SIG-M5 treated with dmso at 0.1 percent for 504 hours (cell line): ENCODE measurements at regions not wholly inside any gene's neighbourhood (a gene's known extent, or its start where the extent isn't known, plus 50 kb on each side); places are given as distances from the start of the nearest gene placed in this dataset.
"Not testable (repeated sequence)": the region's sequence is repeated elsewhere in the genome, so short reads cannot be mapped to it uniquely, and the experiment has no call there.

Experiments used
- DNase-seq: peaks from one replicate; lab custom pipeline; 2025; ENCODE audit not compliant: unreplicated experiment; lab: John Stamatoyannopoulos, UW

DNA sequence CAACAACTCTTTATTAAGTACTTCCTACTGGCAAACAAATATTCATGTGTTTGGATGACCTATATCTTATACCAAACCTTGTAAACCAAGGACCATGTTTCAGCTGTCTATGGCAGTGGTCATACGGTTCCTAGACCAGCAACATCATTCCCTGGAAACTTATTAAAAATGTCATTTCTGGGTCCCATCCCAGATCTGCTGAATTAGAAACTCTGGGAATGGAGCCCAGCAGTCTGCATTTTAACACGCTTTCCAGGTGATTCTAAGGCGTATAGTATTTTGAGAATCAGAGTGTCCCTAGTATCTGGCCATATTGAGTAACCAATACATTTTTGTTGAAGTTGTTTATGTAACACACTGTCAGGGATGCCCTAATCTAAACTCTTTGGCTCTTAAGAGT is 363.4 kb upstream of the LRRC3B start:
- DNase-seq, result no peak

DNA sequence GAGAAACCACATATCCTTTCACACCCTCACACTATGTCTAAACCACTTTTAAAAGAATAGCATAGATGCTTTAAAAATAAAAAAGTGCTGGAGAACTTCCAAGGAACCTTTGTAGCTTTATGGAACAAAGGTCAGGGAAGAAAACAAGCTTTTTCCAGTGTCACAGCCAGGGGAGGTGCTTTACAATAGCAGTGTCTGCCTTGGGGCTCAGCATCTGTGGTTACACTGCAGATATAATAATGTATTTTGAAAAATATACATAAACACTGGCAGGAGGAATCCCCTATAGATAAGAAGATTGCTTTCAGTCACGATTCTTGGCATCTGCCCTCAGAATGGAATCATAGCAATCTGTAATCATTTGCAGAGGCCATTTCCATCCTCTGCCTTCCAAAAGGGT is 362.4 kb upstream of the LRRC3B start:
- no peak for DNase-seq

GRCh38 chr3:26264708-26265107 is 357.9 kb upstream of the LRRC3B start:
- DNase-seq, result no peak

- DNase-seq, result no peak
Measured at GRCh38 chr3:26271848-26272247, 350.7 kb upstream of the LRRC3B start.

DNA sequence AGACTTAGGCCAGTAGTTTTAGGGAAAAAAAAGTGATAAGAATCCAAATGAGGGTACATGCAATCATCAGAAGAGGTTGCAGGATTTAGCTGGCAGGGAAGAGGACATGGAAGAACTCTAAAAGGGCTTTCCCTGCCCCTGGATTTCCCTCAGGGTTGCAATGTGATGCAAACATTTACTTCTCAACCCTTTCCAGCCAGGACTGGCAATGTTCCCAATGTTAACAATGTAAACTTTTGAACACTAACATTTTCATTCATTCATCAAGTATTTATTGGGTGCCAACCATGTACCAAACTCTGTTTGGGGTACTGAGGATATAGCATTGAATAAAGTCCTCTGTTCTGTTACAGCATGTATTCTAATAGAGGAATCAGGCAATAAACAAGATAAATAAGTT is 349.4 kb upstream of the LRRC3B start:
- no peak for DNase-seq

DNA sequence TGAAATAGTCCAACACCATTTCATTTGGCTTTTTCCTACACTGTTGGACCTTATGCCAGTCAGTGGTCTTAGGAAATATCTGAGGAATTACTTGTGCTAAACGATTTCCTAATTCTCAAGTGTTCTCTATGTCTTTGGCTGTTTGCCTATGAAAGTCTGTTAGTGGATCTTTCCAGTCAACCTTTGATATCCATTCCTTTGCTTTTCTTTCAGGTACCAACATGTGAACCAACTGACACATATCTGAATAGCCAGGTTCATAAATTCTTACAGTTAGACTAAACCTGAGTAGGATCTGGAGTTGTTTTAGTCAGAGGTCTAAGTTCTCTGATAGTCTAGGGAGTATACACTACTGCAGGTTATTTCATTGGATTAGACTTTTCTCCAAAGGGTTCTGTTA is 343.5 kb upstream of the LRRC3B start:
- DNase-seq, result no peak

- no peak for DNase-seq
Measured at GRCh38 chr3:26280517-26280916, 342.1 kb upstream of the LRRC3B start.

GRCh38 chr3:26281284-26281985 is 341.1 kb upstream of the LRRC3B start:
- no peak for DNase-seq

DNA sequence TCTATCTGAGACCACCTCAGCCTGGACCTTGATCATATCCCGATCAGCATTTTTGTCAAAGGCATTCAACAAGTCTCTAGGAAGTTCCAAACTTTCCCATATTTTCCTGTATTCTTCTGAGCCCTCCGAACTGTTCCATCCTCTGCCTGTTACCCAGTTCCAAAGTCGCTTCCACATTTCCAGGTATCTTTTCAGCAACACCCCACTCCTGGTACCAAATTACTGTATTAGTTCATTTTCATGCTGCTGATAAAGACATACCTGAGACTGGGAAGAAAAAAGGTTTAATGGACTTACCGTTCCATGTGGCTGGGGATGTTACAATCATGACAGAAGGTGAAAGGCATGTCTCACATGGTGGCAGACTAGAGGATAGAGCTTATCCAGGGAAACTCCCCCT is 338.1 kb upstream of the LRRC3B start:
- DNase-seq, result not testable (repeated sequence)

- DNase-seq, result no peak
Measured at GRCh38 chr3:26291840-26292239, 330.7 kb upstream of the LRRC3B start.

DNA sequence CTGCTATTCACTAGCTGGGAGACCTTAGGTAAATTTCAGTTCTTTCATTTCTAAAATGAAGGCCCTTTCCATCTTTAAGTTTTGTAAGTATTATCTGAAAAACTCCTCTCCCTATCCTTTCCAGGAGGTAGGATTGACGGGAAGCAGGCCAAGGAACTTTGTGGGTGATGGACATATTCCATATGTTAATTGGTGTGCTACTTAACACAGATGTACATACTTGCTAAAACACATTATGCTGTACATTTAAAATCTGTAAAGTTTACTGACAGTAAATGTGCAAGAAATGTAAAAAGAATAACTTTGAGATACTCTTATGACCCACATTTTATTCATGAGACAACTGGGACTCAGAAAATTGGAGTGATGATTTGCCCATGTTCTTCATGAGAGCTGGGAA is 329.8 kb upstream of the LRRC3B start:
- no peak for DNase-seq

DNA sequence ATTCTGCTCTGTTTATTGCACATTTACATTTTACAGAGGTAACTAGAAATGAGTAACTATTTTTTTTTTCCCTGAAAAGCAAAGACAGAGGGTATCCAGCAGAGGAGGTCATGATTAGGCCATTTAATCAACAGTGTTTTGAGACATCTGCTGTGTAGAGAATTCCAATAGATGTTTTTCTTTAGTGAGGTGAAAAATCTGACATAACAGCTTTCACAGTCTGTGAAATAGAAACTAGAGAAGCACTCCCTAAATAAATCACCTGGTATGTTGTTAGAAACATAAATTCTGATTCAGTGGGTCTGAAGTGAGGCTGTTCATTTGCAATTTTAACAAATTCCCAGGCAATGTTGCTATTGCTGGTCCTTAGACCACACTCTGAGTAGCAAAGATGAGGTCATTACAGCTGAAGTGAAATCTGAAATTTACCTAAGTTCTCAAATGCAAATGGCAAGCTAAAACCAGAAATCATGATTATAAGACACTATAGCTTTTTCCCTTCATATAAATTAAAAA is 329.2 kb upstream of the LRRC3B start:
- DNase-seq, result no peak

- peak; percentile 6 for DNase-seq
Measured at GRCh38 chr3:26307192-26307591, 315.4 kb upstream of the LRRC3B start.

- no peak for DNase-seq
Measured at GRCh38 chr3:26307787-26308186, 314.8 kb upstream of the LRRC3B start.

- no peak for DNase-seq
Measured at GRCh38 chr3:26308454-26308853, 314.1 kb upstream of the LRRC3B start.

DNA sequence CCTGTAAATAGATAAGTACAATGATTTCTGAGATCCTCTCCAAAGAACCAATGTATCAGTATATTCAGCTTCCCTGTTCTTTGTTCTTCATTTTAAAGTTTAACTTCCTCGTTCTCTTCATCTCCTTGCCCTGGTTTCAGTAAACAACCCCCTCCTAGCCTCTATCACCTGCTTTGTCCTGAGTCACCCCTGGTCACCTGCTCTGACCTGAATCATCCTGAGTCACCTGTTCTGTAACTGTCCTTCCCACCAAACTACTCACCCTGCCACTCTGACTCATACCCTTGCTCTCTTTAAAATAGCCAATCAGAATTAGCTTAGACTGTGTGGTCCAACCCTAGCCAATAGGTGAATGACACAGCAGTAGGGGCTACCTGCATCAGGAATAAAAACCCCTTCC is 313.0 kb upstream of the LRRC3B start:
- not testable (repeated sequence) for DNase-seq

DNA sequence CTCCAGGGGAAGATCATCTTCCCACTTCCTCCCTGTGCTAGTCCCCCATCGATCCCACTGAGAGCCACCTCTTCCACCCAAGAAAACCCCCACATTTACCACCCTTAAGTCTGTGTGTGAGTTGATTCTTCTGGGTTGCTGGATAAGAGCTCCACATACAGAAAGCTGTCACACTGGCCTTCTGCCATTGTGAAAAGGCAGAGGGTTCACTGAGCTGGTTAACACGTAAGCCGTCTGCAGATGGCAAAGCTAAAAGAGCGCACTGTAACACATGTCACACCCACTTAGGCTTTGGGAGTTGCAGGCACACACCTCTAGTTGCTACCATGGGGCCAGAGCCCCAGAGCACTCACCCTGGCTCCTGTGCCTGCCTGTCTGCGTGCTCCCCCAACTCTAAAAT is 309.8 kb upstream of the LRRC3B start:
- DNase-seq, result no peak

DNA sequence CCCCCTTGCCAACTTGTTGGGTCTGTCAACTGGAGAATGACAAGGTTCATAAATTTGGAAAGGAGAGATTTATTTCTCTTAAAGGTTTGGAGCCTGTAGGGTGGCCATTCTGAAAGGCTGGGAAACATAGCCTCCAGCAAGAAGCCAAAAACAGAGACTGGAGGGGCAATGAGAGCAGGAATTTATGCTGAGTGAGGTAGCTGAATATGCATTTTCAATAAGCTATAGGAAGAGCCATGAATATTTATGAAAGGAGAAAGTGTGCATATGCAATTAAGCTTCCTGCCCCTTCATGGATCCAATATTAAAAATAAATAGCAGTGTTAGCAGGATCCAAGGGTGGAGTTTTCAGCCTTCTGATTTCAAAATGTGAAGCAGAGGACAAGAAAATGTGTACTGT is 306.1 kb upstream of the LRRC3B start:
- no peak for DNase-seq

- DNase-seq, result not testable (repeated sequence)
Measured at GRCh38 chr3:26323741-26324140, 298.8 kb upstream of the LRRC3B start.

GRCh38 chr3:26340001-26340400 is 282.6 kb upstream of the LRRC3B start:
- no peak for DNase-seq

DNA sequence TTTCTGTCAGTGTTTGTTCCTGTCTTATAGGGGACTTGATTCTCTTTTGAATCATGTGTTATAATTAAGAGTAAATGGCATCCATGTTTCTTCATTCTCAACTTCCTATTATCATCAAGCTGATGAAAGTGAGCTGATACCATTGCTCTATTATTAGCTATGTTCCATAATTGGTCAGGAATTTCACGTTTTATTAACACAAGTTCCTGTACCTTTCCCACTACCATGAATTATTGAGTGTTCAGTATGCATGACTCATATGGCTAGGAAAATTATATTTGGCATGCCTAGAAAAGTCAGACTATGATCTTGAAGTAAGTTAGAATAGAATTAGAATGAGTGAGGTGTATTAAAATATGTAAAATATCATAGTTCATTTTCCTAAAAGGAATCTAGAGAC is 278.9 kb upstream of the LRRC3B start:
- no peak for DNase-seq

GRCh38 chr3:26345613-26346012 is 277.0 kb upstream of the LRRC3B start:
- no peak for DNase-seq

DNA sequence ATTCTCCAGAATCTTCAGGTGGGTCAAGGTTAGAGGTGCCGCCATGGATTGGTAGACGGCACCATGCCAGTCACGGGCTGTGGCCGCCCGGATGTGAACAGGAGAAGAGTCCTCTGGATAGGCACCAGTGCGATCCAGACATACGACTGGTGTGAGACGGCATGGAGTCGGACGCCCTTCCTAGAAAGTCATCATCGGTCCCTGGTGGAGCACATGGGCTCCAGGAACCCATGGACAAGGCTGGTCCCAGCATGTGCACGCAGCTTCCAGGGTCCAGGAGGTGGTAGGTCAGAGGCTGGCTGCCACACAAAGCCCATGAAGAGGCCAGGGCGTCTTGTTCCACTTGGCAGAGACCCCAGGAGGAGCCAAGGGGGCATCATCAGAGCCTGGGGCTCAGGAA is 276.1 kb upstream of the LRRC3B start:
- DNase-seq, result no peak
